Astrocyte of the cerebellum (primary cell): ENCODE measurements at regions not wholly inside any gene's neighbourhood (a gene's known extent, or its start where the extent isn't known, plus 50 kb on each side); places are given as distances from the start of the nearest gene placed in this dataset.

Experiments
- DNase-seq: peaks from one replicate; pipeline ENCODE4 v3.0.0-alpha.2; 2011; ENCODE audit warnings: low read depth
- H3K4me3 ChIP-seq: 2 replicates; pipeline ENCODE4 v1.5.1; 2011; ENCODE audit warnings: mild to moderate bottlenecking, low read depth, low read length, moderate library complexity
- CTCF ChIP-seq: IDR thresholded peaks from 2 replicates; pipeline ENCODE4 v1.5.1; 2012; ENCODE audit warnings: low read length, low read depth, moderate library complexity, mild to moderate bottlenecking; ENCODE audit errors: missing control alignments
- in situ Hi-C: cut with HindIII; loops from 2 replicates; pipeline ENCODE4 v1.10.0; 2017; ENCODE audit warnings: low sequenced_read_pairs

GRCh38 chr11:16456366-16456765, 100.0 kb upstream of the SOX6 start:
- no peak for TF ChIP-seq CTCF

GRCh38 chr11:16454289-16454863, 98.0 kb upstream of the SOX6 start:
- peak; percentile 5 for DNase-seq
- in situ Hi-C loops, result no loop called here
- no peak for TF ChIP-seq CTCF
- no peak overlapping the region for H3K4me3 ChIP-seq

More at GRCh38 chr11:16456366-16456765, 100.0 kb upstream of the SOX6 start:
- H3K4me3 ChIP-seq, result no peak overlapping the region
- DNase-seq, result no peak
- in situ Hi-C loops, result no loop called here

- TF ChIP-seq CTCF, result no peak
- H3K4me3 ChIP-seq, result no peak overlapping the region
- in situ Hi-C loops, result no loop called here
- no peak for DNase-seq
Observed at GRCh38 chr11:16448123-16448717, 91.9 kb upstream of the SOX6 start.

GRCh38 chr11:16441461-16441860, 85.1 kb upstream of the SOX6 start:
- no peak for TF ChIP-seq CTCF
- no peak overlapping the region for H3K4me3 ChIP-seq
- in situ Hi-C loops, result no loop called here
- DNase-seq, result no peak

GRCh38 chr11:16440136-16440535, 83.8 kb upstream of the SOX6 start:
- no peak overlapping the region for H3K4me3 ChIP-seq
- in situ Hi-C loops, result no loop called here
- no peak for DNase-seq
- no peak for TF ChIP-seq CTCF

GRCh38 chr11:16434036-16434435, 77.7 kb upstream of the SOX6 start:
- DNase-seq, result no peak
- in situ Hi-C loops, result no loop called here
- no peak overlapping the region for H3K4me3 ChIP-seq
- no peak for TF ChIP-seq CTCF
